ACC112 (cell line): ENCODE measurements at regions not wholly inside any gene's neighbourhood (a gene's known extent, or its start where the extent isn't known, plus 50 kb on each side); places are given as distances from the start of the nearest gene placed in this dataset.
"Not testable (repeated sequence)": the region's sequence is repeated elsewhere in the genome, so short reads cannot be mapped to it uniquely, and the experiment has no call there.

Experiments used
- H2AFZ ChIP-seq: fragments of 200-600 bp; sonication (generic); one replicate; pipeline ENCODE4 v1.6.0; 2017; ENCODE audit warnings: antibody characterized with exemption, low read length; ENCODE audit not compliant: unreplicated experiment
- H3K27ac ChIP-seq: fragments of 200-600 bp; sonication (generic); 2 replicates; pipeline ENCODE4 v1.5.1; 2014; ENCODE audit warnings: low read depth, mild to moderate bottlenecking, antibody characterized with exemption, low read length, moderate library complexity
- H3K27me3 ChIP-seq: fragments of 200-600 bp; sonication (generic); 2 replicates; pipeline ENCODE4 v1.6.1; 2014; ENCODE audit warnings: mild to moderate bottlenecking, antibody characterized with exemption, low read length, moderate library complexity, mixed read lengths; ENCODE audit not compliant: insufficient read depth
- H3K36me3 ChIP-seq: fragments of 200-600 bp; sonication (generic); 2 replicates; pipeline ENCODE4 v1.6.1; 2016; ENCODE audit warnings: mild to moderate bottlenecking, antibody characterized with exemption, low read length, moderate library complexity, mixed read lengths; ENCODE audit not compliant: insufficient read depth
- H3K4me1 ChIP-seq: fragments of 200-600 bp; sonication (generic); one replicate; pipeline ENCODE4 v1.6.1; 2016; ENCODE audit warnings: low read length, mixed read lengths; ENCODE audit not compliant: insufficient read depth, unreplicated experiment, control insufficient read depth
- H3K4me3 ChIP-seq: fragments of 200-600 bp; sonication (generic); 2 replicates; pipeline ENCODE4 v1.5.1; 2014; ENCODE audit warnings: mild to moderate bottlenecking, low read depth, low read length
- H3K79me2 ChIP-seq: fragments of 200-600 bp; sonication (generic); one replicate; pipeline ENCODE4 v1.6.0; 2016; ENCODE audit warnings: low read length; ENCODE audit not compliant: control insufficient read depth, unreplicated experiment, insufficient read depth

GRCh38 chr7:142435606-142436005, 177.7 kb upstream of the PRSS58 start:
- not testable (repeated sequence) for H3K4me3 ChIP-seq, H2AFZ ChIP-seq, H3K27me3 ChIP-seq, H3K27ac ChIP-seq, H3K36me3 ChIP-seq, H3K79me2 ChIP-seq
- H3K4me1 ChIP-seq, result peaks cover 37% of the 10 kb centered on the region

- no peaks in the 10 kb centered on the region for H3K79me2 ChIP-seq
- H2AFZ ChIP-seq, result no peak overlapping the region
- H3K27me3 ChIP-seq, result no peaks in the 10 kb centered on the region
- no peak overlapping the region for H3K27ac ChIP-seq
- no peaks in the 10 kb centered on the region for H3K36me3 ChIP-seq
- H3K4me3 ChIP-seq, result no peak overlapping the region
- H3K4me1 ChIP-seq, result peaks cover 29% of the 10 kb centered on the region
These were observed 176.9 kb upstream of the PRSS58 start for GRCh38 chr7:142434666-142435167.

- H3K4me3 ChIP-seq, H2AFZ ChIP-seq: not testable (repeated sequence)
- H3K4me1 ChIP-seq, result peaks cover 23% of the 10 kb centered on the region
These were observed 176.3 kb upstream of the PRSS58 start for GRCh38 chr7:142434133-142434532.

GRCh38 chr7:142432377-142432776, 174.5 kb upstream of the PRSS58 start:
- Histone ChIP-seq H3K79me2 (no peaks in the 10 kb centered on the region), H2AFZ (no peak overlapping the region), H3K27me3 (no peaks in the 10 kb centered on the region), H3K4me3 (no peak overlapping the region), H3K27ac (no peak overlapping the region), H3K4me1 (peaks cover 14% of the 10 kb centered on the region), H3K36me3 (no peaks in the 10 kb centered on the region)

More at GRCh38 chr7:142434133-142434532, 176.3 kb upstream of the PRSS58 start:
- H3K27ac ChIP-seq, H3K27me3 ChIP-seq, H3K79me2 ChIP-seq, H3K36me3 ChIP-seq: not testable (repeated sequence)

GRCh38 chr7:142431491-142431890, 173.6 kb upstream of the PRSS58 start:
- H3K36me3 ChIP-seq, result no peaks in the 10 kb centered on the region
- H3K4me3 ChIP-seq, result no peak overlapping the region
- H3K27ac ChIP-seq, result no peak overlapping the region
- no peaks in the 10 kb centered on the region for H3K79me2 ChIP-seq
- H3K27me3 ChIP-seq, result no peaks in the 10 kb centered on the region
- no peak overlapping the region for H2AFZ ChIP-seq
- peaks cover 6% of the 10 kb centered on the region for H3K4me1 ChIP-seq

GRCh38 chr7:142428094-142428493, 170.2 kb upstream of the PRSS58 start:
- H3K36me3 ChIP-seq, result no peaks in the 10 kb centered on the region
- H3K79me2 ChIP-seq, result no peaks in the 10 kb centered on the region
- no peak overlapping the region for H3K27ac ChIP-seq
- no peak overlapping the region for H2AFZ ChIP-seq
- 0 out of 2 replicates have a peak, but pooled peaks cover 3% of the 10 kb centered on the region for H3K27me3 ChIP-seq
- no peaks in the 10 kb centered on the region for H3K4me1 ChIP-seq
- no peak overlapping the region for H3K4me3 ChIP-seq

GRCh38 chr7:142425281-142425680, 167.4 kb upstream of the PRSS58 start:
- no peaks in the 10 kb centered on the region for H3K79me2 ChIP-seq
- H3K4me1 ChIP-seq, result no peaks in the 10 kb centered on the region
- H3K4me3 ChIP-seq, result no peak overlapping the region
- no peak overlapping the region for H2AFZ ChIP-seq
- 0 out of 2 replicates have a peak, but pooled peaks cover 3% of the 10 kb centered on the region for H3K27me3 ChIP-seq
- no peaks in the 10 kb centered on the region for H3K36me3 ChIP-seq
- H3K27ac ChIP-seq, result no peak overlapping the region

GRCh38 chr7:142422621-142423020, 164.8 kb upstream of the PRSS58 start:
- Histone ChIP-seq H3K36me3 (no peaks in the 10 kb centered on the region), H3K79me2 (no peaks in the 10 kb centered on the region), H3K27me3 (0 out of 2 replicates have a peak, but pooled peaks cover 3% of the 10 kb centered on the region), H3K4me1 (no peaks in the 10 kb centered on the region), H2AFZ (no peak overlapping the region), H3K27ac (no peak overlapping the region), H3K4me3 (no peak overlapping the region)

- no peak overlapping the region for H3K4me3 ChIP-seq
- H3K4me1 ChIP-seq, result no peaks in the 10 kb centered on the region
- no peaks in the 10 kb centered on the region for H3K79me2 ChIP-seq
- 0 out of 2 replicates have a peak, but pooled peaks cover 3% of the 10 kb centered on the region for H3K27me3 ChIP-seq
- H3K36me3 ChIP-seq, result no peaks in the 10 kb centered on the region
- no peak overlapping the region for H3K27ac ChIP-seq
- no peak overlapping the region for H2AFZ ChIP-seq
These were observed 162.9 kb upstream of the PRSS58 start for GRCh38 chr7:142420554-142421362.

- H3K4me1 ChIP-seq, result no peaks in the 10 kb centered on the region
These were observed 160.5 kb upstream of the PRSS58 start for GRCh38 chr7:142418326-142418725.

GRCh38 chr7:142414915-142415314, 157.1 kb upstream of the PRSS58 start:
- no peaks in the 10 kb centered on the region for H3K79me2 ChIP-seq
- H3K27me3 ChIP-seq, result no peaks in the 10 kb centered on the region
- H3K4me3 ChIP-seq, result no peak overlapping the region
- no peak overlapping the region for H2AFZ ChIP-seq
- H3K4me1 ChIP-seq, result no peaks in the 10 kb centered on the region
- H3K36me3 ChIP-seq, result no peaks in the 10 kb centered on the region
- no peak overlapping the region for H3K27ac ChIP-seq

More at GRCh38 chr7:142418326-142418725, 160.5 kb upstream of the PRSS58 start:
- Histone ChIP-seq H3K79me2 (no peaks in the 10 kb centered on the region), H3K27ac (no peak overlapping the region), H2AFZ (no peak overlapping the region), H3K27me3 (no peaks in the 10 kb centered on the region), H3K36me3 (no peaks in the 10 kb centered on the region), H3K4me3 (no peak overlapping the region)
